Panc1 (cell line): ENCODE measurements at regions not wholly inside any gene's neighbourhood (a gene's known extent, or its start where the extent isn't known, plus 50 kb on each side); places are given as distances from the start of the nearest gene placed in this dataset.

Experiments
- CTCF ChIP-seq: fragments of 450-650 bp; IDR thresholded peaks from 2 replicates; pipeline ENCODE4 v1.5.1; 2017; ENCODE audit warnings: mild to moderate bottlenecking
- POLR2AphosphoS5 ChIP-seq: IDR thresholded peaks from 2 replicates; pipeline ENCODE4 v1.6.1; 2012; ENCODE audit warnings: mild to moderate bottlenecking, low read depth, low read length, moderate library complexity
- TCF7L2 ChIP-seq: IDR thresholded peaks from 2 replicates; pipeline ENCODE4 v1.6.1; 2011; ENCODE audit warnings: mild to moderate bottlenecking, low read depth, low read length, inconsistent platforms

- TF ChIP-seq CTCF (no peak), TCF7L2 (no peak), POLR2AphosphoS5 (no peak)
These were observed 97.8 kb upstream of the ZC3H11B start for GRCh38 chr1:219710529-219711194.
